GM23338 (cell line): ENCODE measurements at regions not wholly inside any gene's neighbourhood (a gene's known extent, or its start where the extent isn't known, plus 50 kb on each side); places are given as distances from the start of the nearest gene placed in this dataset.

Experiments used
- ATAC-seq: fragments of 200-7000 bp; cut with Tn5 transposase; 3 replicates; pipeline ENCODE4 v1.9.1; 2020
- DNase-seq: peaks from one replicate; pipeline ENCODE4 v3.0.0-alpha.2; 2015; ENCODE audit warnings: low spot score
- H2AFZ ChIP-seq: fragments of 200-600 bp; sonication (generic); 2 replicates; pipeline ENCODE4 v1.8.0; 2016; ENCODE audit warnings: antibody characterized with exemption, mild to moderate bottlenecking, moderate library complexity
- H3F3A ChIP-seq: fragments of 200-600 bp; sonication (generic); replicated peaks from 2 replicates; pipeline ENCODE4 v1.8.0; 2017; ENCODE audit warnings: antibody characterized with exemption, mixed run types, low read depth
- H3K27ac ChIP-seq: fragments of 200-600 bp; sonication (generic); 2 replicates; pipeline ENCODE4 v1.6.1; 2016; ENCODE audit warnings: low read depth
- H3K27me3 ChIP-seq: fragments of 200-600 bp; sonication (generic); 2 replicates; pipeline ENCODE4 v1.8.0; 2016; ENCODE audit warnings: mild to moderate bottlenecking, mixed run types, moderate library complexity; ENCODE audit not compliant: insufficient read depth
- H3K36me3 ChIP-seq: fragments of 200-600 bp; sonication (generic); 2 replicates; pipeline ENCODE4 v1.8.0; 2016; ENCODE audit warnings: mild to moderate bottlenecking; ENCODE audit not compliant: insufficient read depth
- H3K4me1 ChIP-seq: fragments of 200-600 bp; sonication (generic); 2 replicates; pipeline ENCODE4 v1.8.0; 2016; ENCODE audit warnings: mild to moderate bottlenecking, moderate library complexity; ENCODE audit not compliant: insufficient read depth
- H3K4me2 ChIP-seq: fragments of 200-600 bp; sonication (generic); 2 replicates; pipeline ENCODE4 v1.7.1; 2017; ENCODE audit warnings: mixed run types
- H3K4me3 ChIP-seq: fragments of 200-600 bp; sonication (generic); 2 replicates; pipeline ENCODE4 v1.6.1; 2016; ENCODE audit warnings: mixed run types
- H3K79me2 ChIP-seq: fragments of 200-600 bp; sonication (generic); replicated peaks from 2 replicates; pipeline ENCODE4 v1.8.0; 2017; ENCODE audit warnings: mild to moderate bottlenecking; ENCODE audit not compliant: insufficient read depth
- H3K9me2 ChIP-seq: fragments of 200-600 bp; sonication (generic); 2 replicates; pipeline ENCODE4 v1.8.0; 2017; ENCODE audit not compliant: insufficient read depth
- H4K20me1 ChIP-seq: fragments of 200-600 bp; sonication (generic); replicated peaks from 2 replicates; pipeline ENCODE4 v1.8.0; 2017; ENCODE audit warnings: mild to moderate bottlenecking; ENCODE audit not compliant: insufficient read depth
- H3K27ac Mint-ChIP-seq: 2 replicates; pipeline ENCODE4 v1.8.0; 2020; ENCODE audit warnings: inconsistent platforms, mild to moderate bottlenecking, moderate library complexity, mixed read lengths
- H3K27me3 Mint-ChIP-seq: 3 replicates; pipeline ENCODE4 v1.8.0; 2022; ENCODE audit warnings: low read depth, mild to moderate bottlenecking, moderate library complexity, mixed read lengths, inconsistent platforms; ENCODE audit not compliant: insufficient read depth, poor library complexity
- H3K36me3 Mint-ChIP-seq: 3 replicates; pipeline ENCODE4 v1.8.0; 2021; ENCODE audit warnings: low read depth, mild to moderate bottlenecking, inconsistent platforms, moderate library complexity, mixed read lengths
- H3K4me1 Mint-ChIP-seq: 3 replicates; pipeline ENCODE4 v1.8.0; 2020; ENCODE audit warnings: mild to moderate bottlenecking, inconsistent platforms, mixed read lengths
- H3K4me3 Mint-ChIP-seq: 3 replicates; pipeline ENCODE4 v1.8.0; 2021; ENCODE audit warnings: moderate library complexity, mild to moderate bottlenecking, inconsistent platforms, mixed read lengths
- H3K9me3 Mint-ChIP-seq: 3 replicates; pipeline ENCODE4 v1.8.0; 2020; ENCODE audit warnings: moderate library complexity, mild to moderate bottlenecking, inconsistent platforms, mixed read lengths
- CREB1 ChIP-seq: fragments of 250-450 bp; sonication (Bioruptor Pico); IDR thresholded peaks from 2 replicates; pipeline ENCODE4 v1.5.0; 2020; ENCODE audit warnings: low read depth, mild to moderate bottlenecking, moderate library complexity
- EZH2 ChIP-seq: fragments of 200-600 bp; sonication (generic); IDR thresholded peaks from one replicate; pipeline ENCODE4 v1.8.0; 2017; ENCODE audit warnings: antibody characterized with exemption, mild to moderate bottlenecking, low read depth; ENCODE audit not compliant: unreplicated experiment
- JUNB ChIP-seq: IDR thresholded peaks from one replicate; pipeline ENCODE4 v1.6.1; 2016; ENCODE audit warnings: antibody characterized with exemption; ENCODE audit not compliant: unreplicated experiment
- NANOG ChIP-seq: IDR thresholded peaks from 2 replicates; pipeline ENCODE4 v1.6.1; 2016; ENCODE audit warnings: antibody characterized with exemption, borderline replicate concordance
- POLR2AphosphoS5 ChIP-seq: IDR thresholded peaks from 2 replicates; pipeline ENCODE4 v1.6.1; 2016; ENCODE audit warnings: antibody characterized with exemption, low read depth
- STAT1 ChIP-seq: IDR thresholded peaks from one replicate; pipeline ENCODE4 v1.6.1; 2016; ENCODE audit warnings: antibody characterized with exemption; ENCODE audit not compliant: unreplicated experiment
- ZNF114 ChIP-seq: fragments of 250-450 bp; sonication (Bioruptor Pico); IDR thresholded peaks from 2 replicates; pipeline ENCODE4 v1.5.0; 2020; ENCODE audit warnings: mild to moderate bottlenecking, moderate library complexity
- ZNF331 ChIP-seq: fragments of 250-450 bp; sonication (Bioruptor Pico); IDR thresholded peaks from 2 replicates; pipeline ENCODE4 v1.5.0; 2020; ENCODE audit warnings: low read depth, mild to moderate bottlenecking, moderate library complexity
- TF ChIP-seq, protein P1 (sequence below), 2 experiments: fragments of 200-600 bp in 1 of 2; sonication (generic) in 1 of 2; conservative IDR thresholded peaks; 2 replicates each; pipeline versions ENCODE4 v1.5.1 to v1.6.1; 2016 to 2017; ENCODE audit warnings: antibody characterized with exemption in 2 of 2, low read depth in 2 of 2, mild to moderate bottlenecking in 2 of 2, moderate library complexity in 1 of 2
- TF ChIP-seq, protein P2 (sequence below): IDR thresholded peaks from one replicate; pipeline ENCODE4 v1.6.1; 2018; ENCODE audit warnings: antibody characterized with exemption; ENCODE audit not compliant: unreplicated experiment
- TF ChIP-seq, protein P3 (sequence below): IDR thresholded peaks from 2 replicates; pipeline ENCODE4 v1.6.1; 2016; ENCODE audit warnings: antibody characterized with exemption

DNA sequence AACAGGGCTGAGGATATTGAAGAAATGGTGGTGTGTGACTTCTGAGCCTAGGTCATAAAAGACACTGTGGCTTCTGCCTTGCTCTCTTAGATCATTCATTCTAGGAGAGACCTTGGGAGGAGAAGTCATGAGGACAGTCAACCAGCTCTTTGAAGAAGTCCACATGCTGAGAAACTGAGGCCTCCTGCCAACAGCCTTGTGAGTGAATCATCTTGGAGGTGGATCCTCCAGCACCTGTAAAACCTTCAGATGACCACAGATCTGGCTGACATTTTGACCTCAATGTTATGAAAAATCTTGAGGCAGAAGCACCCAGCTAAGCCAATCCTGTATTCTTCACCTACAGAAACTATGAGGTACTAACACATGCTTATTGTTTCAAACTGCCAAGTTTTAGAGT is 165.9 kb downstream of the CARTPT start:
- Mint-ChIP-seq H3K9me3 (peaks cover 2% of the 10 kb centered on the region; the same call in 1 of the 3 replicates), H3K4me1 (no peaks in the 10 kb centered on the region), H3K27me3 (peaks cover 5% of the 10 kb centered on the region), H3K27ac (no peak overlapping the region), H3K36me3 (no peaks in the 10 kb centered on the region), H3K4me3 (no peak overlapping the region)
- Histone ChIP-seq H3K9me2 (peaks cover 22% of the 10 kb centered on the region), H3K4me2 (no peak overlapping the region), H4K20me1 (no peaks in the 10 kb centered on the region), H3K36me3 (no peaks in the 10 kb centered on the region), H3K4me3 (no peak overlapping the region), H3K4me1 (no peaks in the 10 kb centered on the region), H3K27me3 (no peaks in the 10 kb centered on the region), H3F3A (no peaks in the 10 kb centered on the region), H3K79me2 (no peaks in the 10 kb centered on the region), H2AFZ (no peak overlapping the region), H3K27ac (no peak overlapping the region)
- TF ChIP-seq CREB1 (CRISPR knock-in tag) (no peak), ZNF114 (CRISPR knock-in tag) (no peak), NANOG (no peak), ZNF331 (CRISPR knock-in tag) (no peak), EZH2 (no peak), STAT1 (no peak), JUNB (no peak)
- TF ChIP-seq, protein P1, sequence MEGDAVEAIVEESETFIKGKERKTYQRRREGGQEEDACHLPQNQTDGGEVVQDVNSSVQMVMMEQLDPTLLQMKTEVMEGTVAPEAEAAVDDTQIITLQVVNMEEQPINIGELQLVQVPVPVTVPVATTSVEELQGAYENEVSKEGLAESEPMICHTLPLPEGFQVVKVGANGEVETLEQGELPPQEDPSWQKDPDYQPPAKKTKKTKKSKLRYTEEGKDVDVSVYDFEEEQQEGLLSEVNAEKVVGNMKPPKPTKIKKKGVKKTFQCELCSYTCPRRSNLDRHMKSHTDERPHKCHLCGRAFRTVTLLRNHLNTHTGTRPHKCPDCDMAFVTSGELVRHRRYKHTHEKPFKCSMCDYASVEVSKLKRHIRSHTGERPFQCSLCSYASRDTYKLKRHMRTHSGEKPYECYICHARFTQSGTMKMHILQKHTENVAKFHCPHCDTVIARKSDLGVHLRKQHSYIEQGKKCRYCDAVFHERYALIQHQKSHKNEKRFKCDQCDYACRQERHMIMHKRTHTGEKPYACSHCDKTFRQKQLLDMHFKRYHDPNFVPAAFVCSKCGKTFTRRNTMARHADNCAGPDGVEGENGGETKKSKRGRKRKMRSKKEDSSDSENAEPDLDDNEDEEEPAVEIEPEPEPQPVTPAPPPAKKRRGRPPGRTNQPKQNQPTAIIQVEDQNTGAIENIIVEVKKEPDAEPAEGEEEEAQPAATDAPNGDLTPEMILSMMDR (conservative IDR thresholded peaks at IDR 0.05; ENCODE audit: low read depth in 2 of 2), result no peak
- TF ChIP-seq, protein P2, sequence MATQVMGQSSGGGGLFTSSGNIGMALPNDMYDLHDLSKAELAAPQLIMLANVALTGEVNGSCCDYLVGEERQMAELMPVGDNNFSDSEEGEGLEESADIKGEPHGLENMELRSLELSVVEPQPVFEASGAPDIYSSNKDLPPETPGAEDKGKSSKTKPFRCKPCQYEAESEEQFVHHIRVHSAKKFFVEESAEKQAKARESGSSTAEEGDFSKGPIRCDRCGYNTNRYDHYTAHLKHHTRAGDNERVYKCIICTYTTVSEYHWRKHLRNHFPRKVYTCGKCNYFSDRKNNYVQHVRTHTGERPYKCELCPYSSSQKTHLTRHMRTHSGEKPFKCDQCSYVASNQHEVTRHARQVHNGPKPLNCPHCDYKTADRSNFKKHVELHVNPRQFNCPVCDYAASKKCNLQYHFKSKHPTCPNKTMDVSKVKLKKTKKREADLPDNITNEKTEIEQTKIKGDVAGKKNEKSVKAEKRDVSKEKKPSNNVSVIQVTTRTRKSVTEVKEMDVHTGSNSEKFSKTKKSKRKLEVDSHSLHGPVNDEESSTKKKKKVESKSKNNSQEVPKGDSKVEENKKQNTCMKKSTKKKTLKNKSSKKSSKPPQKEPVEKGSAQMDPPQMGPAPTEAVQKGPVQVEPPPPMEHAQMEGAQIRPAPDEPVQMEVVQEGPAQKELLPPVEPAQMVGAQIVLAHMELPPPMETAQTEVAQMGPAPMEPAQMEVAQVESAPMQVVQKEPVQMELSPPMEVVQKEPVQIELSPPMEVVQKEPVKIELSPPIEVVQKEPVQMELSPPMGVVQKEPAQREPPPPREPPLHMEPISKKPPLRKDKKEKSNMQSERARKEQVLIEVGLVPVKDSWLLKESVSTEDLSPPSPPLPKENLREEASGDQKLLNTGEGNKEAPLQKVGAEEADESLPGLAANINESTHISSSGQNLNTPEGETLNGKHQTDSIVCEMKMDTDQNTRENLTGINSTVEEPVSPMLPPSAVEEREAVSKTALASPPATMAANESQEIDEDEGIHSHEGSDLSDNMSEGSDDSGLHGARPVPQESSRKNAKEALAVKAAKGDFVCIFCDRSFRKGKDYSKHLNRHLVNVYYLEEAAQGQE, result no peak
- TF ChIP-seq, protein P3, sequence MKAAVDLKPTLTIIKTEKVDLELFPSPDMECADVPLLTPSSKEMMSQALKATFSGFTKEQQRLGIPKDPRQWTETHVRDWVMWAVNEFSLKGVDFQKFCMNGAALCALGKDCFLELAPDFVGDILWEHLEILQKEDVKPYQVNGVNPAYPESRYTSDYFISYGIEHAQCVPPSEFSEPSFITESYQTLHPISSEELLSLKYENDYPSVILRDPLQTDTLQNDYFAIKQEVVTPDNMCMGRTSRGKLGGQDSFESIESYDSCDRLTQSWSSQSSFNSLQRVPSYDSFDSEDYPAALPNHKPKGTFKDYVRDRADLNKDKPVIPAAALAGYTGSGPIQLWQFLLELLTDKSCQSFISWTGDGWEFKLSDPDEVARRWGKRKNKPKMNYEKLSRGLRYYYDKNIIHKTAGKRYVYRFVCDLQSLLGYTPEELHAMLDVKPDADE, result no peak
- ATAC-seq, result no peak
- no peak for DNase-seq

DNA sequence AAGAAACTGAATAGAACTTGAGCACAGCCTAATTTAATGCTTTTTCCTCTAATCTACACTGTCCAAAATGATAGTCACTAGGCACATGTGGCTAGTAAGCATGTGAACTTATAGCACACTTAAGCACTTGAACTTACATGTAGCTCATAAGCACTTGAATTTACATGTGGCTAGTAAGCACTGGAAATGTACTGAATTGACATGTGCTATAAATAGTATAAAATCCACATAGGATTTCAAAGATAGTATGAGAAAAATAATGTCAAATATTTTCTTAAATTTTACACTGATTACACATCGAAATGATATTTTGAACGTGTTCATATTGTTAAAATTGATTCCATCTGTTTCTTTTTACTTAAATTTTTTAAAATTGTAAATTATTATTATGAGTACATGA is 167.3 kb downstream of the CARTPT start:
- Histone ChIP-seq H4K20me1 (no peaks in the 10 kb centered on the region), H3K9me2 (peaks cover 24% of the 10 kb centered on the region), H2AFZ (no peak overlapping the region), H3K27me3 (no peaks in the 10 kb centered on the region), H3K4me3 (no peak overlapping the region), H3K36me3 (no peaks in the 10 kb centered on the region), H3K79me2 (no peaks in the 10 kb centered on the region), H3K4me1 (no peaks in the 10 kb centered on the region), H3K4me2 (no peak overlapping the region), H3K27ac (no peak overlapping the region), H3F3A (no peaks in the 10 kb centered on the region)
- Mint-ChIP-seq H3K27me3 (peaks cover 6% of the 10 kb centered on the region), H3K36me3 (no peaks in the 10 kb centered on the region), H3K9me3 (peaks cover 5% of the 10 kb centered on the region; the same call in 1 of the 3 replicates), H3K4me3 (no peak overlapping the region), H3K27ac (no peak overlapping the region), H3K4me1 (no peaks in the 10 kb centered on the region)
- DNase-seq (no peak), ATAC-seq (no peak)
- TF ChIP-seq POLR2AphosphoS5, result no peak
- TF ChIP-seq, protein P2, result no peak
- no peak for TF ChIP-seq ZNF114 (CRISPR knock-in tag)
